Transverse colon (tissue), 4 donors: ENCODE measurements at regions not wholly inside any gene's neighbourhood (a gene's known extent, or its start where the extent isn't known, plus 50 kb on each side); places are given as distances from the start of the nearest gene placed in this dataset.
A peak's percentile ranks its signal among the peaks of the same experiment; 100 is the strongest.

ENCODE experiments used
- DNase-seq: peaks from one replicate; pipeline ENCODE4 v3.0.0-alpha.2; 2019
- H3K27ac ChIP-seq, 4 donors: fragments of 200-600 bp; sonication (generic); 2 replicates each; pipeline ENCODE4 v1.5.1; 2016 to 2018; ENCODE audit warnings: inconsistent platforms in 4 of 4
- H3K27me3 ChIP-seq: fragments of 200-600 bp; sonication (generic); 2 replicates; pipeline ENCODE4 v1.5.1; 2017; ENCODE audit warnings: inconsistent platforms
- H3K36me3 ChIP-seq, 4 donors: fragments of 200-600 bp; sonication (generic); 2 replicates each; pipeline ENCODE4 v1.5.1; 2017 to 2019; ENCODE audit warnings: inconsistent platforms in 4 of 4
- H3K4me1 ChIP-seq, 4 donors: fragments of 200-600 bp; sonication (generic); 2 replicates each; pipeline ENCODE4 v1.5.1; 2017 to 2020; ENCODE audit warnings: inconsistent platforms in 4 of 4
- H3K4me3 ChIP-seq, 4 donors: fragments of 200-600 bp; sonication (generic); 1 replicate in 1 of 4; 2 replicates in 3 of 4; pipeline versions ENCODE4 v1.5.1 to v1.6.1; 2017 to 2019; ENCODE audit warnings: inconsistent platforms in 4 of 4
- H3K9me3 ChIP-seq, 2 donors: fragments of 200-600 bp; sonication (generic); 2 replicates each; pipeline ENCODE4 v1.5.1; 2017 to 2019; ENCODE audit warnings: inconsistent platforms in 2 of 2
- CTCF ChIP-seq, 5 experiments: fragments of 200-600 bp in 3 of 5; fragments of 450-650 bp in 2 of 5; sonication (generic) in 3 of 5; IDR thresholded peaks; 1 replicate in 2 of 5; 2 replicates in 3 of 5; pipeline ENCODE4 v1.5.1; 2016 to 2017; ENCODE audit warnings: antibody characterized with exemption in 5 of 5, inconsistent platforms in 3 of 5, mild to moderate bottlenecking in 2 of 5, moderate library complexity in 1 of 5
- EP300 ChIP-seq: sonication (generic); formaldehyde crosslinking; IDR thresholded peaks from one replicate; pipeline ENCODE4 v1.6.1; 2017; ENCODE audit warnings: antibody characterized with exemption, low read depth
- POLR2A ChIP-seq: fragments of 450-650 bp; IDR thresholded peaks from one replicate; pipeline ENCODE4 v1.6.1; 2016; ENCODE audit warnings: antibody characterized with exemption, mild to moderate bottlenecking, moderate library complexity
- POLR2AphosphoS5 ChIP-seq, 3 donors: sonication (generic); formaldehyde crosslinking; IDR thresholded peaks; one replicate each; pipeline ENCODE4 v1.6.1; 2016; ENCODE audit warnings: antibody characterized with exemption in 3 of 3
- WGBS, 2 donors: methylation state at CpG; one replicate each; pipeline ENCODE4 v1.1.5; 2018; ENCODE audit warnings: low coverage in 1 of 2; 5-methylcytosine and 5-hydroxymethylcytosine counted together
- in situ Hi-C, 4 donors: fragments of 200-750 bp; cut with MboI; loops; one replicate each; pipeline versions ENCODE4 v1.15.0 to v1.15.1; 2017; ENCODE audit warnings: low sequenced_read_pairs in 3 of 4, low pct_ligation_motif_present in 1 of 4, low pct_unique_long_range_greater_than_20kb in 1 of 4
- intact Hi-C: fragments of 100-400 bp; cut with DNase I; formaldehyde crosslinking; loops from one replicate; pipeline ENCODE4 v1.15.1; 2023; ENCODE audit warnings: low total_unique reads

GRCh38 chr7:54888734-54889082 is 129.7 kb upstream of the SEC61G start:
- Histone ChIP-seq H3K36me3 (no peaks in the 10 kb centered on the region), H3K4me3 (peak overlapping the region in 2 of 4 donors; percentile 14 to 32), H3K9me3 (no peaks in the 10 kb centered on the region), H3K27ac (no peak overlapping the region), H3K4me1 (peaks cover 0 to 4% (median 0%) of the 10 kb centered on the region in 4 donors), H3K27me3 (peaks cover 14% of the 10 kb centered on the region)
- DNase-seq, result no peak
- WGBS, 2 donors, result 20% methylated on average over 12 of the region's 12 CpGs; no CpG with 5 or more reads in 1 of the 2 donors
- TF ChIP-seq CTCF (IDR thresholded peaks at IDR 0.05) (no peak), POLR2A (no peak), EP300 (no peak), POLR2AphosphoS5 (IDR thresholded peaks at IDR 0.05) (no peak)
- intact Hi-C loops, result no loop called here
- in situ Hi-C loops, result no loop called here

GRCh38 chr7:54897891-54898290 is 120.9 kb upstream of the EGFR start:
- 57 to 67% methylated on average over 1 to 2 of the region's 2 CpGs for WGBS, 2 donors
- in situ Hi-C loops, result no loop called here
- no peak for DNase-seq
- Histone ChIP-seq H3K27ac (no peak overlapping the region), H3K27me3 (no peaks in the 10 kb centered on the region), H3K36me3 (no peaks in the 10 kb centered on the region), H3K9me3 (no peaks in the 10 kb centered on the region), H3K4me3 (no peak overlapping the region), H3K4me1 (no peaks in the 10 kb centered on the region)
- TF ChIP-seq POLR2A, result no peak
- TF ChIP-seq EP300, result no peak
- TF ChIP-seq POLR2AphosphoS5 (IDR thresholded peaks at IDR 0.05), result no peak
- TF ChIP-seq CTCF (IDR thresholded peaks at IDR 0.05), result no peak
- intact Hi-C loops, result no loop called here

- H3K4me3 ChIP-seq, result no peak overlapping the region
- H3K9me3 ChIP-seq, result no peaks in the 10 kb centered on the region
- no peak overlapping the region for H3K27ac ChIP-seq
- peak in 1 of 3 donors; percentile 30 for TF ChIP-seq POLR2AphosphoS5 (IDR thresholded peaks at IDR 0.05)
- TF ChIP-seq CTCF (IDR thresholded peaks at IDR 0.05), result no peak
- in situ Hi-C loops, result no loop called here
- no peaks in the 10 kb centered on the region for H3K4me1 ChIP-seq
- no peaks in the 10 kb centered on the region for H3K27me3 ChIP-seq
- no peak for DNase-seq
- no peaks in the 10 kb centered on the region for H3K36me3 ChIP-seq
- intact Hi-C loops, result no loop called here
- 69% methylated on average over 9 of the region's 9 CpGs for WGBS, 2 donors
Observed at GRCh38 chr7:54898659-54899340, 120.0 kb upstream of the EGFR start.

- Histone ChIP-seq H3K36me3 (no peaks in the 10 kb centered on the region), H3K27ac (no peak overlapping the region), H3K9me3 (no peaks in the 10 kb centered on the region), H3K27me3 (no peaks in the 10 kb centered on the region), H3K4me3 (no peak overlapping the region), H3K4me1 (no peaks in the 10 kb centered on the region)
- DNase-seq, result no peak
- 91 to 97% methylated on average over 4 to 5 of the region's 5 CpGs for WGBS, 2 donors
- intact Hi-C loops (no loop called here), in situ Hi-C loops (no loop called here)
- TF ChIP-seq CTCF (IDR thresholded peaks at IDR 0.05), result no peak
- TF ChIP-seq EP300, result no peak
- no peak for TF ChIP-seq POLR2AphosphoS5 (IDR thresholded peaks at IDR 0.05)
- TF ChIP-seq POLR2A, result no peak
Observed at GRCh38 chr7:54901840-54902239, 117.0 kb upstream of the EGFR start.
